HG03575 (cell line): ENCODE measurements at regions not wholly inside any gene's neighbourhood (a gene's known extent, or its start where the extent isn't known, plus 50 kb on each side); places are given as distances from the start of the nearest gene placed in this dataset.
"Not testable (repeated sequence)": the region's sequence is repeated elsewhere in the genome, so short reads cannot be mapped to it uniquely, and the experiment has no call there.

Experiments
- ATAC-seq: cut with Tn5 transposase; IDR thresholded peaks from one replicate; pipeline ENCODE4 v1.9.1; 2021; ENCODE audit not compliant: unreplicated experiment, insufficient number of reproducible peaks, low FRiP score; ENCODE audit errors: extremely low read depth

- no peak for ATAC-seq
These were observed 163.0 kb upstream of the KRR1 start for GRCh38 chr12:75674393-75674792.

DNA sequence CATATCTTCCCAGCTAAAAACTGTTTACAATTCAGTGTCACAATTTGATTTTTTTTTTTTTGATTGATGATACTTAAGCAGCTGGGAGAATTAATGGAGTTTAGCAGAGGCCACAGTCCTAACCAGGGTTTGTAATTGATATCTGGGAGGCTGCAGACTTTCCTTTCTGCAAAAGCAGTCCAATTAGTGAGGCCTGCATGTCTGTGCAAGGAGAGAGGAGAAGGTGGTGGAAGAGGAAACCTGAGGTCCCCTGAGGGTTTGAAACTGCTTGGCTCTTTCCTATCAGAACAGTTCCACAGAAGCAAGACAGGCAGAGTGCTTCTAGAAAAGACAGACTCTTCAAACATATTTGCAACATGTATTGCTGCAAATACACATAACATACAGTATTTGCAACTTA lies 160.8 kb upstream of the KRR1 start:
- ATAC-seq: no peak

DNA sequence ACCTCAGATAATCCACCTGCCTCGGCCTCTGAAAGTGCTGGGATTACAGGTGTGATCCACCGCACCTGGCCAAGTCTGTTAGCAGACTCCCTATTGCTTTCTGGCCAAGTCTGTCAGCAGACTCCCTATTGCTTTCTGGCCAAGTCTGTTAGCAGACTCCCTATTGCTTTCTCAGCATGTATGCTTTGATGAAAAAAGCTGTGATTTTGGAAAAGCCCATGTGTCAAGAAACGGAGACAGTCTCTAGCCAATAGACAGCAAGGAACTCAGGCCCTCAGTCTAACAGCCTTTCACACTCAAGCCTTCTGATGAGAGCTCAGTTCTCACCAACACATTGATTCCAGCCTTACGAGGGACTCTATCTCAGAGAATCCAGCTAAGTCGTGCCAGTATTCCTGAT lies 158.8 kb upstream of the KRR1 start:
- ATAC-seq: no peak

GRCh38 chr12:75666939-75667334 lies 155.5 kb upstream of the KRR1 start:
- no peak for ATAC-seq

DNA sequence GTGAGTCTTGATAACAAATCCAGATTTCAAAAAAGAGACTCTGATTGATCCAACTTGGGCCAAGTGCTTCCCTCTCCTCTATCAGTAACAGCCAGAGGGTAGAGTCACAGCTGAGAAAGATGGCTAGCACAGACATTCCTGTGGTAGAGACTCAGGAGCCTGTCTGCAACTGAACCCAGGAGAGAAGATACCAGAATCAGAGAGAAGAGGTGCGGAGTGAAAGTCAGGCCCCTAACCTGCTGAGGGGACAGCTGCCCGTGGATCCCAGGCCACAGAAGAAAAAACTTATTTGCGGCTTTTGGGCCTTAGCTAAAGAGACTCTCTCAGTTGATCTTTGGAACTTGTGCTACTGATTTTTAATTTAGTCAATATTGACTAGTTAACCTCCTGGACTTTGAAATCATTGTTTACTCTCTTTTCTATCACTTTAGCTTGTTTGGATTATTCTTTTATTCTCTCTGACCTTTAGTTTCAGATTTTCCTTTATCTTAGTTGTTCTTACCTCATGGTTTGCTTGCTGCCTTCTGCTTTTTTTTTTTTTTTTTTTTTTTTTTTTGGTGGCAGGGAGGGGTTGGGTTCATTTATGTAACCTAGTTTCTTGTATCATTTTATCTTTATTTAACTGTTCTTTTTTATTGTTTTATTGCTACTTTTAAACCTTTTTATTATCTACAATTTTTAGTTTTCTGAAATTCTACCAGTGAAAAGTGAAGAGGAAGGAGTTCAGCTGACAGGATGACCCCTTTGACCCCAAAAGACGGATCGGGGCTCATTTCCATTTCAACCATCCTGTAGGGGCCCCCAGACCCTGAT lies 154.9 kb upstream of the KRR1 start:
- no peak for ATAC-seq

- ATAC-seq: no peak
These were observed 153.8 kb upstream of the KRR1 start for GRCh38 chr12:75665216-75665615.

DNA sequence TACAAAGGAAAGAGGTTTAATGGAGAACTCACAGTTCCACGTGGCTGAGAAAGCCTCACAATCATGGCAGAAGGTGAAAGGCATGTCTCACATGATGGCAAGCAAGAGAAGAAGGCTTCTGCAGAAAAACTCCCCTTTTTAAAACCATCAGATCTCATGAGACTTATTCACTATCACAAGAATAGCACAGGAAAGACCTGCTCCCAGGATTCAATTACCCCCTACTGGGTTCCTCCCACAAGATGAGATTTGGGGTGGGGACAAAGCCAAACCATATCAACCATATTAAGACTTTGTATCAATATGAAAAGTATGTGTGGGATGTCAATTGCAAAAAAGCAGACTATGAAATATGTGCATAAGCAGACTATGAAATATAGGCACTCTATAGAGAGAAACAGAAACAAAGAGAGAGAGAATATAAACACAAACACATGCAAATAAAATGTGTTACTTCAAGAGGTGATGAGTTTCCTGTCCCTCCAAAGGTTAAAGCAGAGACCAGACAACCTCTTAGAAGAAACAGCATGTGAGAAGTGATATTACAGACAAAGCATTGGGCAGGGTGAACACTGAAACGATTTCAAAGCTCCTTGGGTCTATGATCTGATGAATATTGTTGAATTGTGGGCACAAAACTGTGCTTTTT lies 151.2 kb upstream of the KRR1 start:
- ATAC-seq: no peak

DNA sequence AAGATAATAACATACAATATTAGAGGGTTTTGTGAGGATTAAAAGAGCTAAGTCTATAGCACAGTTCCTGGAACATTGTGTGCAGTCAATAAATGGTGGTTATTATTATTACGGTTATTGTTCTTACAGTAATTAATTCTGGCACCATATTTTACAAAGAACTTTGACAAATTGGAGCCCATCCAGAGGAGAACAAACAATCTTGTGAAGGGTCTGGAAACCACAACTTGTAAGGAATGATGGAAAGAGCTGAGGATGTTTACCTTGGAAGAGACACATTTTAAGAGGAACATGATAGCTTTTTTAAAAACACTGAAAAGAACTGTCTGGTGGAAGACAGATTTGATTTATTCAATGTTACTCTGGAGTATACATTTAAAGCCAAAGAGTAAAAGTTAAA lies 150.5 kb upstream of the KRR1 start:
- ATAC-seq: no peak

GRCh38 chr12:75660805-75661404 lies 149.5 kb upstream of the KRR1 start:
- ATAC-seq: no peak

DNA sequence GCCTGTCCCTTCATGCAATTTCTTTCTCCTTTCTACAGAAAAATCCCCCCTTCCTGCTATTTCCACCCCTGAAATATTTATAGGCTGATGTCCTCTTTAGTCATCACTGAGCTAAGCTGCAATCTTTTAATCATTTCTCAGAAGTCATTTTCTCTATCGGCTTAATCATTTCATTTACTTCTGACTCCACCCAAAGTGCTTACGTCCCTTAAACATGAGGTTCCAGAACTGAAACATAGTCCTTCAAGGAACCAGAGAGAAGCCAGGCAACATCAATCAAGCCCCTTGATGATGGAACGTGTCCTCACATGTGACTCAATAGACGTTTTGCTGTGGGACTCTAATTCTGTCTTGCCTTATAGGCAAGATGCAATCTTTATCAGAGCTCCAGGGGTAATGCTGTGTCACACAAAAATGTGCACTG lies 148.7 kb upstream of the KRR1 start:
- ATAC-seq: no peak

- ATAC-seq: no peak
These were observed 147.8 kb upstream of the KRR1 start for GRCh38 chr12:75658901-75659823.

DNA sequence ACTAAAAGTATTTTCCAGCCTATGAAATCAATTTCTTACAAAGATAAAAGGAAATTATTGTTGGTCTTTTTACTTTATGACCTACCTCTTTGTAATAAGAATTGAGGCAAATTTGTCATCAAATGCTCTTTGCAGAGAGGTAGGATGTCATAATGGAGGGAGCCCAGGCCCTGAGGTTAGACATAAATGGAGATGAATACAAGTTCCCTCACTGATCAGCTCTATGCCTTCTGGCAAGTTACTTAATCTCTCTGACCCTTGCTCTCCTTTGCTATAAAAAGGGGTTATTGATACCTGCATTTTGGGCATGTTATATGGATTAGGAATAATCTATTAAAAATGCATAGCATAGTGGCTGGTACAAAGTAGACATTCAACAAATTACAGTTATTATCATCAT lies 146.9 kb upstream of the KRR1 start:
- ATAC-seq: no peak

DNA sequence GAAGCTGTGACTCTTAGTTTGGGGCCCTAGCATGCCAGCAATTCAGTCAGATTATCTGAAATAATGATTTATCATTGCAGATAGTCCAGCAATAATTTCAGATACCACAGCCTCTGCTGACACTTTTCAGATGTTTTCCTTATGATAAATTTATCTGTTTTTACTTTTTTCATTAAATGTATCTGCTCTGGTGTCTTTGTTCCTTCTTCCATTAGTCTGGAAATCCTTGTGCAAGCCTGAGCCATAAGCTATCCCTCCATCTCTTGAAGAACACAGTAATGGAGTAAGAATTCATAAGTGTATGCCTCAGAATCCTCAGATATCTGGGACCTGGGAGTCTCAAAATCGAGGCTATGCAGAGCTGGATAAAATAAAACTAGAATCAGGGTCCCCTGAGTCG lies 146.4 kb upstream of the KRR1 start:
- ATAC-seq: no peak

DNA sequence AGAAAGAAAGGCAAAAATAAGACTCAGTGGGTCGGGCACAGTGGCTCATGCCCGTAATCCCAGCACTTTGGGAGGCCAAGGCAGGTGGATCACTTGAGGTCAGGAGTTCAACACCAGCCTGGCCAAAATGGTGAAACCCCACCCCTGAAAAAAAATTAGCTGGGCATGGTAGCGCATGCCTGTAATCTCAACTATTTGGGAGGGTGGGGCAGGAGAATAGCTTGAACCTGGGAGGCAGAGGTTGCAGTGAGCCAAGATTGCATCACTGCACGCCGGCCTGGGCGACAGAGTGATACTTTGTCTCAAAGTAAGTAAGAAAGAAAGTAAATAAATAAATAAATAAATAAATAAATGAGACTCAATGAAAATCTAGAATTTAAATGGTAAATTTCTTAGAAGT lies 145.9 kb upstream of the KRR1 start:
- ATAC-seq: not testable (repeated sequence)

DNA sequence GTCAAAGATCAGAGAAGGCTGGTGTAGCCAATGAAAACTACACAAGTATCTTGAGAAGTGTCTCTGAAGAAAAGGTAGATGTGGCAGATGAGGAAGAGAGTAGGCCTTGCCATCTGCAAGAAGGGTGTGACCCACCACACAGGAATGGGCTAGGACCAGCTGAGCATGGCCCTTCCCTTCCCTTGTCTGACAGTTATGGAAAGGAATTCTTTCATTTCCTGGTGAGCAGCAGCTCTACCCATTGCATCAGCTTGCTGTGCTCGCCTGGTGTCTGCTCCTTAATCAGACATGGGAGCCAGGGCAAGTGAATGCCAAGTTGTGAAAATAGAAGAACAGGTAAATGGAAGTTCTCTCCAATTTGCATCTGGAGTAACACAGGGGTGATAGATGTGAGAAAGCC lies 145.2 kb upstream of the KRR1 start:
- no peak for ATAC-seq

DNA sequence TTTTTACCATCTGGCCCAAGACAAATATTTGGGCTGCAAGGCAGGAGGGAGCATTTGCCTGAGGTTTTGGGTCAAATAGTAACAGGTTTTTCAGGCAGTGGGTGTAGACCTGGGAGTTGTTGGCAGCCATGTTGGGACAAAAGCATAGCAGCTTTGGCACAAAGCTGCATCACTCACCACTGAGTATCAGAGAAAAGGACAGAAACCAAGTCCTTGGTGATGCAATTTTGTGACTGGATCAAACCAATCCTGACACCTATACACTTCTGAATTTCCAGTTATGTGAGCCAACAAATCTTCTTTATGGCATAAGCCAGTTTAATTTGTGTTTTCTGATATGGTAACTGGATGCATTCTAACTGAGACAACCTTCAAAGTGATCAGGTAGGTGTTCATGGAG lies 144.8 kb upstream of the KRR1 start:
- no peak for ATAC-seq

DNA sequence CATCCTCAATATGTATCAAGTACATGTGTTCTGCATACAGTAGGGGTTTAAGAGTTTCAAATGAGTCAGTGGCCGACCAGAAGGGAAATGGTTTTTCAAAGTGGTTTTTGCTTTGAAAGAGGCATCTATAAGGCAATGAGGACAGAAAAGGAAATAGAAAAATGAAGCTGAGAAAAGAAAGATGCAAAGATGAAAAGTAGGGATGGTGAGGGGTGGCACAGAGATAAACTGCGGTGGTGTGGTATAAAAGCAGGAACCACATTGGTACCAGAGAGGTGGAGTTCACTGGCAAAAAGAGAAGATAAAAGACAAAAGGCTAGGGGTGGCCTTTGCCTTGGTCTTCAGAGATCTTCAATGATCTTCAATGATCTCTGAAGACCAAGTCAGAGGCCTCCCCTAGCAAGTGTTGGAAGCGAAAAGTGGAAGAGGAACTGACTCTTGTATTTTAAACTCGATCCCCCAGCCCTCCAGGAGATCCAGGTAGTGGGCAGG lies 144.0 kb upstream of the KRR1 start:
- ATAC-seq: no peak

DNA sequence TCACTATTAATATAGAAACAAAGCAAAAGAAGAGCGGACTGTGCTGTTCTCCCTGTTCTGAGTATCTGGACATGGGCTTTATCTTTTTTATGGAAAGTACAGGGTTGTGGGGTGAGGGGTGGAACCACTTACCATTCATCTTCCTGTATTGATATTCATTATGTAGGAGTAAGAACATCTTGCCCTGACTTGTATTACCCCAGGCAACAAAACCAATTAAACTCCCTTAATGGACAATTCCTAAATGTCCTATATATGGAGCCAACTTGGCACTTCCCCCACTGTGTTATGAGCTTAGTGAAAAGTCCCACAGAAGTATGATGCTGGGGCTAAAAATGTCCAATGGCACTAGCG lies 139.9 kb upstream of the KRR1 start:
- no peak for ATAC-seq

- ATAC-seq: no peak
These were observed 139.4 kb upstream of the KRR1 start for GRCh38 chr12:75650595-75651341.
